ENCODE measurements at regions not wholly inside any gene's neighbourhood (a gene's known extent, or its start where the extent isn't known, plus 50 kb on each side); places are given as distances from the start of the nearest gene placed in this dataset.

DNA sequence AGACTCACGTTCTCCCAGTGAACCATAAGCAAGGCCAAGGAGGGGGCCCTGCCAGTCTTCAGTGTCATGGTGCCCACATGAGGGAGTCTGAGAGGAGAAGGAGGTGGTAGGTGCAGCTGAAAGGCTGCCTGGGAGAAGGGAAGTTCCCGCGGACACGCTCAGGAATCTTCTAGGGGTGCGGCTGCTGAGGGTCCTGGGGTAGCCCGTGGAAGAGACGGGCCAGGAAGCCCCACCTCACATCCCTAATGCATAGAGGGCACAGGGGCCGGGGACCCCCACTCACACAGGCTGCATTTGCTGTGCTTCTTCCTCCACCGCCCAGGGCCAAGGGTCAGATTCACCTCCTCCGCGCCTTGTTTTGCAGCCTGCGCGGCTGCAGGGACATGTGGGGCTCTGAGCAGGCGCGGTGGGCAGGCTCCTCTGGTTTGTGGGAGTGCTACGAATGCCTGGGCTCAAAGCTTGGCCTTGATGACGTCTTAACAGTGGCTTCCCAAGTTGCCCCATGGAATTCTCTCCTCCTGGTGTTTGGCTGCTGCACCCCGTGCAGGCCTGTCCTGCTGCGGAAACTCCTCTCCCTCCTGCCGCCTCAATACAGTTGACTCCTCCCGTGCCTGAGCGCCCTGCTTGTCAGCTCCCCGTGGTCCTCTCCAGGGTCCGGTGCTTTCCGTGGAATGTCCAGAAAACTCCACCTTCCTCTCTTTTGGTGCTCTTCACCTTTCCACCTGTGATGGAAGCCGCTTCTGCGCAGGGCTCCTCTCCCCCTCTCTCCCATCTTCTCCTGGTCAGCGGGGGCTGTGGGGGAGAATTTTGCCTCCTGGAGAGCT is 95.7 kb downstream of the VAPA start:
- Mint-ChIP-seq H3K4me1 (no peaks in the 10 kb centered on the region), H3K27me3 (no peaks in the 10 kb centered on the region), H3K36me3 (no peaks in the 10 kb centered on the region)

DNA sequence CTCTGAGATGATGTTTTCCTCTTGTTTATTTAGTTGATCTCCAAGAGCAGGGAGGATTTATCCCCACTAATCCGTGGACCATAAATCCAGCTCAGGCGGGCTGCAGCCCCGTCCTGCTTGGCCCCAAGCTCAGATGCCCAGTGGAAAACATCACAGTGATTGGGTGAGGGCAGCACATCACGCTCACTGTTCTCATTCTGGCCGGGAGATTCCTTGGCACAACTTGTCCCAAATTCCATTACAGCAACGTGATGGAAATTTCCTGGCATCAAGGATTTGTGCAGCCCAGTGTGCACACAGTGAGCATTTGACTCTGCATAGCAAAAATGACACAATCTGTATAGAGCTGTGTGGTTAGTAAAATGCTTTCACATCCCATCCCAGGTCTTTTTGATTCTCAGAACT is 96.8 kb downstream of the VAPA start:
- no peak for ATAC-seq
- no peaks in the 10 kb centered on the region for H3K36me3 Mint-ChIP-seq
- no peaks in the 10 kb centered on the region for H3K9me3 Mint-ChIP-seq
- peaks cover 3% of the 10 kb centered on the region for H3K4me1 Mint-ChIP-seq
- H3K27ac Mint-ChIP-seq: no peak overlapping the region
- H3K27me3 Mint-ChIP-seq: no peaks in the 10 kb centered on the region
- no peak overlapping the region for H3K4me3 Mint-ChIP-seq

More for the DNA sequence above, 95.7 kb downstream of the VAPA start:
- no peak overlapping the region for H3K27ac Mint-ChIP-seq
- H3K9me3 Mint-ChIP-seq: no peaks in the 10 kb centered on the region
- no peak for ATAC-seq
- H3K4me3 Mint-ChIP-seq: no peak overlapping the region

DNA sequence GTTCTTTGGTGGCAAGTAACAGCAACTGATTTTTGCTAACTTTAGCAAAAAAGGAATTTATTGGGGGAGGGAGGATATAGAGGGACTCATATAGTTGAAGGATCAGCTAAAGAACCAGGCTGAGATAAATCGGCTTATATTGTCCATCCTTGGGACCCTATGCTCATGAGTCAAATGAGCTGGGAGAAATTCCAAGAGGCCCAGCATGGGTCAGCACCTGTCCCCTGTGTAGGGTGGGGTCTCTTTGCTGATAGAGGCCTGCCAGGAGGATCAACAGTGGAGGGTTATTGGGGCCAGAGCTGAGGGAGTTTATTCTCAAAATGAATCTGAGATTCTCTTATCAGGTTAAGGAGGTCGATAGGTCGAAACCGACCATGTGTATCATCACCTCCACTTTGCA is 97.2 kb downstream of the VAPA start:
- no peak for ATAC-seq
- no peaks in the 10 kb centered on the region for H3K36me3 Mint-ChIP-seq
- H3K27me3 Mint-ChIP-seq: no peaks in the 10 kb centered on the region
- H3K4me1 Mint-ChIP-seq: peaks cover 8% of the 10 kb centered on the region
- H3K27ac Mint-ChIP-seq: no peak overlapping the region
- H3K4me3 Mint-ChIP-seq: no peak overlapping the region
- H3K9me3 Mint-ChIP-seq: no peaks in the 10 kb centered on the region

DNA sequence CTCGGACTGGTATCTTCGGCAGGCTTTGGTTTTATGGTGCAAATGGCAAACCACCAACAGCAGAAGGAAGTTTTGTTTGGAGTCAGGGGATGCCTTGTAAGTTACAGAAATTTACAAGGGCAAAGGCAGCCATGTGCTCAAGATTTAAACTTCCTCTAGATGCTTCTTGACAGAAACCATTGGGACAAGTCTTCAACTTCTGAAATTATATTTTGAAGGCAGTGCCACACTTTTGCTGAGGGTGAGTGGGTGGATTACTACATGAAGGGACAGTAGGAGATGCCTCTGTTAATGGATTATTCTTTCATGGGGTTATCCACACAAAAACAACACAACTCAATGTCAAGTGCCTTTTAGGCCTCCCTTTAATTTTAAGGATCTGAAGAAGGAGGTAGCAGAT is 97.9 kb downstream of the VAPA start:
- no peak overlapping the region for H3K4me3 Mint-ChIP-seq
- H3K36me3 Mint-ChIP-seq: no peaks in the 10 kb centered on the region
- ATAC-seq: no peak
- H3K27me3 Mint-ChIP-seq: no peaks in the 10 kb centered on the region
- H3K9me3 Mint-ChIP-seq: no peaks in the 10 kb centered on the region
- peaks cover 15% of the 10 kb centered on the region for H3K4me1 Mint-ChIP-seq
- no peak overlapping the region for H3K27ac Mint-ChIP-seq

DNA sequence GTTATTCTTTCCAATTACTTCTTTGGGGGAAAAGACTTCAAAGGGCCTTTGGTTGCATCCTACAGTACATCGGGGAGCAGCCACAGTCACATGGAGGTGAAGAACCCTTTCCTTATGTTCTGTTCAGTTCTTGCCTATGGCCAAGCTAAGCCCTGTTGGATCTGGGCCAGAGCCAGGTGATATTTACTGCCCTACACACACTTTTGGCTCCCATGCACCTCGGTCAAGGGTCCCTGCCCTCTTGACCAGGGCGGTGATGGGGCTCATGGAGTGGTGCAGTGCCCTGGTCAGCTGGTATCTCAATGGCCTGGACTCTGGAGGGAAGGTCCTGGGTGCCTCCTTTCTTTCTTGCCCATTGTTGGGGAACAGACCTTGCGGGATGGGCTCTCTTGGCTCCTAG is 98.7 kb downstream of the VAPA start:
- no peak for ATAC-seq
- Mint-ChIP-seq H3K27me3 (no peaks in the 10 kb centered on the region), H3K9me3 (no peaks in the 10 kb centered on the region), H3K4me1 (peaks cover 16% of the 10 kb centered on the region), H3K36me3 (no peaks in the 10 kb centered on the region), H3K27ac (no peak overlapping the region), H3K4me3 (no peak overlapping the region)

DNA sequence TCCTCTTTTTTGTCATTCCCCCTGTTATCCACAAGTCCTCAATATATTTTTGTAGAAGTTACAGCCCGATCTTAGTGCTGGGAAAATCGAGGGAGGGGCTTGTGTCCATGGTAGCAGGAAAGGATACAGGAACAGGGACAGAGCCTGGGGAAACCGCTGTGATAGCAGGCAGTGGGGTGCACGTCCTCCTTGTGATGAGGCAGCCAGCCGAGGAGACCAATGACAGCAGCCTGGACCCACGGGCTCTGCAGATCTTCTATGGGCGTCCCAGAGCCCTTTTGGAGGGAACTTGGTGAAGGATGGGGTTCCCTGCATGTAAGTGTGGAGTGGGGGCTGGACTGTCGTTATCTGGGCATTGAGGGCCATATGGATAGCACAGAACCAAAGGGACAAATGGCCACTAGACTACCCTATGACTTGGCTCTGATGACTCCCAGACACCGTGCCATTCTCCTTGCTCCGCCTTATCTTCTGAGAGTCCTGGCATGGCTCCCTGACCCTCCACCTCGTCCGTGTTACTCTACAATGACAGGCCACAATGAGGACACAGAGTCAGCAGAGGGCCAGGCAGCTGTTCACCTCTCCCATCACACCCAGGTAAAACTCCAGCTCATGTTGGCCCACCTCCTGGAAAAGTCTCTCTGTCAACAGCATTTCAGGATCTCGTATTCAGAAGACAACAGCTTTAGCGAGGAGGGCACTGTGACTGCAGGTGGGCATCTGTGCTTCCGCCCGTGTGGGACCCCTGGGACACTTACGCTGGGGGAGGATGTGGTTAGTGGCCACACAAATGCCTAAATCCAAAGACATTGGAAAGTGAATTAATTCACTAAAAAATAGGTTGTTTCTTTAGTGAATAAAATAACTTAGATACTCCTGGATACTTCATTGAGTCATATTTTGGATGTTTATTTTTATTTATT is 100.1 kb downstream of the VAPA start:
- H3K27ac Mint-ChIP-seq: no peak overlapping the region
- no peaks in the 10 kb centered on the region for H3K36me3 Mint-ChIP-seq
- H3K9me3 Mint-ChIP-seq: no peaks in the 10 kb centered on the region
- no peaks in the 10 kb centered on the region for H3K27me3 Mint-ChIP-seq
- H3K4me3 Mint-ChIP-seq: no peak overlapping the region
- no peak for ATAC-seq
- H3K4me1 Mint-ChIP-seq: peaks cover 16% of the 10 kb centered on the region

DNA sequence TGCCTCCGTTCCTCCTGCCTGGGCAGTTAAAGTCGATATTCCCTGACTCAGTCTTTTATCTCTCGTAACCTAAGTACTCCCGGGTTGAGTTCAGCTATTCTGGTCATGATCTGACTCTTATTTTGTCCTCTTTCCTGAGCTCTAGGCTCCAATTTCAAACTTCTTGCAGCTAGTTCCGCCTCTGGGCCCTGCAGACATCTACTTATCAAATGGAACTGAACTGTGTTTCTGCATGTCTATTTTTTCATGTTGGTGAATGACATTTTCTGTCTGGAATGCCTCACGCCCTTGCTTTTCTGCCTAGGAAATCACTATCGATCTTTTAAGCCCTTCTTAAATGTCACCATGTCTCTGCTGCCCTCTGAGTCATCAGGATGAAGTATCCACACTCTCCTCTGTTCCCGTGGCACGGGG is 101.5 kb downstream of the VAPA start:
- no peaks in the 10 kb centered on the region for H3K9me3 Mint-ChIP-seq
- H3K4me3 Mint-ChIP-seq: no peak overlapping the region
- H3K4me1 Mint-ChIP-seq: peaks cover 16% of the 10 kb centered on the region
- no peaks in the 10 kb centered on the region for H3K27me3 Mint-ChIP-seq
- no peaks in the 10 kb centered on the region for H3K36me3 Mint-ChIP-seq
- ATAC-seq: no peak
- H3K27ac Mint-ChIP-seq: no peak overlapping the region

DNA sequence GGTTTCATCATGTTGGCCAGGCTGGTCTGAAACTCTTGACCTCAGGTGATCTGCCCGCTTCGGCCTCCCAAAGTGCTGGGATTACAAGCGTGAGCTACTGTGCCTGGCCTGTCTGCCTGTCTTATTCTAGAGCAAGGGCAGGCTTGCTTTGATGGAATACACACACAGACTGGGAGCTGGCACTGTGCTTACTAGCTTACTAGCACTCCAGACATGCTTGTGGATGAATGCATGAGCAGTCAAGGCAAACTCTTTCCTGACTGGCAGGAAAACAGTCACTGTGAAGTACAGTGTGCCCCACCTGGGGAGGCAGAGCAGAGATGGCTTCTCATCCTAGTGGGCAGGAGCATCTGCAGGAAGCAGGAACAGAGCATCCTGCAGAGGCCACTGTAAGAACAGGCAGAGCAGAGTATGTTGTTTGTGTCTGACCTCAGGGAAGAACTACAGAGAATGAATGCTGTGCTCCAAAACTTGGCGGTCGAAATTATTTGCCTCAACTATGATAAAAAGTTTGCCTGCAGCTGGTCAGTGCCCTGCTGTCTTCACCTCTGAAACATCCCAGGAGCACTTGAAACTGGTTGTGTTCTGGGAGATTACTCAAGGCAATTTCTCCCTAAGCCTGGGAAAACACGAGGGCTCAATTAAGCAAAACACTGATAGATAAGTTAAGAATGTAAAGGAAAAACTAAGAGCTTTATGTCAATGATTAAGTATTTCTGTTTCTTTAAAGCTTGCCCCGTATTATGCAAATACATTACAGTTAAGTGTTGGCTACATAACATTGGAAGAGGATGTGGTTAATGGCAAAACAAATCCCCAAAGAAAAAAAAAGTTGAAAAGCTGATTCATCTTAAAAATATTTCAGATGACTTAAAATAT is 102.4 kb downstream of the VAPA start:
- H3K27ac Mint-ChIP-seq: no peak overlapping the region

DNA sequence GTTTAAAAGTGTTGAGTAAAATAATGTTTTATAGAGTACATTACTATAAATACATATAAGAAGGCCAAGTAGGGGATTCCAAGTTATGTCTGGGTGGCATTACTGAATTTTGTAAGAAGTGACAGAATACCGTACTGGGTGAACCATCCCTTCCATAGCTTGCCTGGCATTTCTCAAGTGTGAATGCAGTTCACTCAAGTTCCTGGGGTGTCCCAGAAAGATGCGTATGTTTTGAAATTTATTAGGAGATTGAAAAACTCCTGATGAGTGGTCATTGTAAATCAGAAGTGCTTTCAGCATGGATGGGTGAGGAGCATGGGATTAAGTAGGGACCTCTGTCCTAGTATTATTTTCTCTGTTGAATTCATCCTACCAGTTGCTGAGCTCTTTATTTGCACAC is 103.2 kb downstream of the VAPA start:
- Mint-ChIP-seq H3K4me3 (no peak overlapping the region), H3K27ac (no peak overlapping the region), H3K27me3 (no peaks in the 10 kb centered on the region), H3K4me1 (peaks cover 16% of the 10 kb centered on the region), H3K36me3 (no peaks in the 10 kb centered on the region), H3K9me3 (no peaks in the 10 kb centered on the region)
- ATAC-seq: no peak

More for the DNA sequence above, 102.4 kb downstream of the VAPA start:
- no peak overlapping the region for H3K4me3 Mint-ChIP-seq
- no peak for ATAC-seq
- no peaks in the 10 kb centered on the region for H3K36me3 Mint-ChIP-seq
- H3K9me3 Mint-ChIP-seq: no peaks in the 10 kb centered on the region
- H3K4me1 Mint-ChIP-seq: peaks cover 16% of the 10 kb centered on the region
- H3K27me3 Mint-ChIP-seq: no peaks in the 10 kb centered on the region

DNA sequence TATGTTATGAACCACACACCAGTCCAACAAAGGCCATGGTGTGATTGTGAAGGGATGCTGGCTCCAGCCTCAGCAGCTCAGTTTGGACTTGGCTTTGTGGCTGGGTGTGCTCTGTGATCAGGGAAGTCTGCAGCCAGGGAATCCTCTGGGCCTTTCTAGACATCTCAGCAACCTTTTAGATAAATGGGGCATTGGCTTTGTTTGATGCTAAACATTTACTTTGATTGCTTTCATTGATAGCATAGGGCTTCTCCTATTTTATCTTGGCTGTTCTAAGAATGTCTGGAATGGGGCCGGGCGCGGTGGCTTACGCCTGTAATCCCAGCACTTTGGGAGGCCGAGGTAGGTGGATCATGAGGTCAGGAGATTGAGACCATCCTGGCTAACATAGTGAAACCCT is 104.5 kb downstream of the VAPA start:
- Mint-ChIP-seq H3K4me1 (peaks cover 16% of the 10 kb centered on the region), H3K27ac (no peak overlapping the region), H3K27me3 (no peaks in the 10 kb centered on the region), H3K9me3 (no peaks in the 10 kb centered on the region), H3K4me3 (no peak overlapping the region), H3K36me3 (no peaks in the 10 kb centered on the region)
- ATAC-seq: no peak

DNA sequence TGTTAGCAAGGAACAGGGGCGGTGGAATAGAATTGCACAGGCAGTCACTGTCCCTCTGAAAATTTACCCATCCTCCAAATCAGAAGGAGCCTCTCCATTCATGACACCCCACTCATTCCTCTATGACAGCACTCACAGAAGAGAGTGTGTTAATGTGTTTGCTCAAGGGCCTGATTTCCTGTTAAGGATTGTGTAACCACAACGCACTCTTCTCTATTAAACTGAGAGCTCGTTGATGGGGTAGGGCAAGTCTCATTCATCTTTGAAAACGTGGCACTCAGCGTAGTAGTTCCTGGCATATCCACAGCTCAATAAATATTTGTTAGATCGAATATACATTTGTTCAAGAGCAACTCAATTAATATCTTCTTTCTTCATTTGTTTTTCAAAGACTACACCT is 106.4 kb downstream of the VAPA start:
- H3K9me3 Mint-ChIP-seq: no peaks in the 10 kb centered on the region
- peaks cover 16% of the 10 kb centered on the region for H3K4me1 Mint-ChIP-seq
- no peaks in the 10 kb centered on the region for H3K27me3 Mint-ChIP-seq
- H3K36me3 Mint-ChIP-seq: no peaks in the 10 kb centered on the region
- ATAC-seq: no peak
- H3K27ac Mint-ChIP-seq: no peak overlapping the region
- H3K4me3 Mint-ChIP-seq: no peak overlapping the region

DNA sequence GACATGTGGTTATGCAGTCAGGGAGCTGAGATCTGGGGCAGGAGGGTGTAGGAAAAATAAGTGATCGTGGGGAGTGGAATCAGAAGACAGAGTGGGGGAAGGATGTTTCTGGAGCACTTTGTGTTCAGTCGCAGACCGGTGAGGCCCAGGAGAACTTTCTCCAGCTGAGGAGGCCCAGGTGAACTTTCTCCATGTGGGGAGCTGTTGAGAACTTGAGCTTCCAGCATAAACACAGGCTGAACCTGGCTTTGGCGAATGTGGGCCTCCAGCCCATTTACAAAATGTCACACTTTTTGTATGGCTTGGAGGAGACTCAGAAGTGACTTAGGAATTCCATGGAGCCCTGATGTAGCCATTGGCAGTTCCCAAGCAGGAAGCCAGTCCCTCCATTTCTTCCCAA is 108.5 kb downstream of the VAPA start:
- H3K4me1 Mint-ChIP-seq: no peaks in the 10 kb centered on the region
- no peak overlapping the region for H3K4me3 Mint-ChIP-seq
- H3K27me3 Mint-ChIP-seq: no peaks in the 10 kb centered on the region
- ATAC-seq: no peak
- H3K27ac Mint-ChIP-seq: no peak overlapping the region
- H3K9me3 Mint-ChIP-seq: no peaks in the 10 kb centered on the region
- no peaks in the 10 kb centered on the region for H3K36me3 Mint-ChIP-seq

DNA sequence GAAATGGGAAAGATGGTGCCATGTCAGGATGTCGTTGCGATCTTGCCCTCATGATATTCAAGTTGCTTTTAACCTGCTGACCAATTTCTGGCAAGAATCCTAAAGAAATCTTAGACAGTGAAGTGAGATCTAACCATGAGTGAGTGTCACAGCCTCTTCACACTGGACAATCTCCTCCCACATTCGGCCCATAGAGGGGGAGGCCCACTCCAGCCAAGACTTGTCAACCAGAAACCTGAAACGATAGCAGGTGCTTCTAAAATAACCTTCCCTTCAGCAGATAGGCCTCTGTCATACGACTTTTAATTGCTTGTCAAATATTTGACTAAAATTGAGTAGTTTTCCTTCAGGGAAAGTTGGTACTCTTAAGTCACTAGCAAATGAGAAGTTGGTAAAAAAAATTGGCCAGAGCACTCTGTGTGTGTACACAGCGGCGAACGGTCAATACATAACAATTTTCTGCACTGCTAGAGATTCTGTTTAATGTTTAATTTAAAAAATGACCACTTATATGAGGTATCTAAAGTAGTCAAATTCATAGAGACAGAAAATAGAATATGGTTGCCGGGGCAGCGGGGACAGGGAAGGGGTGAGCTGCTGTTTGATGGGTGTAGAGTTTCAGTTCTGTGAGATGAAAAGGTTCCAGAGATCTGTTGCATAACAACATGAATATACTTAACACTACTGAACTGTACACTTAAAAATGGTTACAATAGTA is 110.2 kb downstream of the VAPA start:
- ATAC-seq: no peak
- no peaks in the 10 kb centered on the region for H3K36me3 Mint-ChIP-seq
- no peaks in the 10 kb centered on the region for H3K9me3 Mint-ChIP-seq
- H3K27me3 Mint-ChIP-seq: no peaks in the 10 kb centered on the region
- H3K4me1 Mint-ChIP-seq: no peaks in the 10 kb centered on the region
- no peak overlapping the region for H3K27ac Mint-ChIP-seq
- H3K4me3 Mint-ChIP-seq: no peak overlapping the region

DNA sequence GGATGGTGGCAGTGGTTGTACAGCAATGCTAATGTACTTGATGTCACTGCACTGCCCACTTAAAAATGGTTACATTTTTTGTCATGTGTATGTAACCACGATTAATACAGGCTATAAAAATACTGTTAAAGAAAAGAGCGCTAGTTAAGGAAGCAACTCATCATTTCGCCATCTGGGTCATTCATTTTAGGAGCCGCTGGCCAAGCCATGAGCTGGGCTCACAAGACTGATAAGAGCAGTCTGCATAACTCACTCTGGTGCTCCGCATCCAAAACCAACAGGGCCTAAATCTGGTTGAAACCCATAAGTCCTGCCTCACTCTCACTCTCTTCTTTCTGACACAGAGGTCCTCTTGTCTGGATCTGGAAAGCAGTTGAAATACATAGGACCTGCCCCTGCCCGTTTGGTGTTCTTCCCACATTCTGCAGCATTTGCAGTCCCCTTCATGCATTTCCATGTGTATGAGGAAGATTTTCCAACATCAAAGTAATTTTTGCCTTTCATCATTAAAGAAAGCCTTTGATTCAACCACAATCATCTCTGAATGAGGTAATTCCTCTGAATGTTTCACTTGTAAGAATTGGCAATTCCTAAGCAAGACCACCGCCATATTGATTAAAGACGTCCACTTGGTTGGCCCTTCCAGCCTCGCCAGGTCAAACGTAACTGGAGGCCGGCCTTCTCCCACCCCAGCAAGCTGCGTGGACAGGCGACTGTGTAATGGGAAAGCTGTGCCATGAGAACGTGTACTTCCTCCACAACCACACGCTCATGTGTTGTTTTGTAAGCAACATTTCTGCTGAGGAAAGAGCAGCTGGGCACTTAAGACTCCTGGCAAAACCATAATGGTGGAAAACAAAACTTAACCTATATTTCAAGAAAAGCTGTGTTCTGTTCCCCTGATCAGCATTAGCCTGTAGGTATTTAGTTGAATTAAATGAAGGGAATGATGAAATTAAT is 112.2 kb downstream of the VAPA start:
- Mint-ChIP-seq H3K4me1 (no peaks in the 10 kb centered on the region), H3K4me3 (no peak overlapping the region), H3K36me3 (no peaks in the 10 kb centered on the region), H3K9me3 (no peaks in the 10 kb centered on the region), H3K27ac (no peak overlapping the region), H3K27me3 (peaks cover 4% of the 10 kb centered on the region)
- no peak for ATAC-seq

All from stimulated activated memory B cell treated with anti-CD40 and anti-IgM and Interleukin-4, amounts not matched to agents 10 μg/mL and 1 μg/mL and 100 μg/mL, for 72 hours (primary cell).